GM21390 (cell line): ENCODE measurements at regions not wholly inside any gene's neighbourhood (a gene's known extent, or its start where the extent isn't known, plus 50 kb on each side); places are given as distances from the start of the nearest gene placed in this dataset.

ENCODE experiments used
- ATAC-seq: cut with Tn5 transposase; IDR thresholded peaks from one replicate; pipeline ENCODE4 v1.9.1; 2021; ENCODE audit not compliant: unreplicated experiment

GRCh38 chr2:30310371-30310770 is 79.0 kb downstream of the LBH start:
- ATAC-seq = no peak

- peak; percentile 72 for ATAC-seq
Observed at GRCh38 chr2:30310955-30311354, 79.6 kb downstream of the LBH start.

GRCh38 chr2:30311711-30312110 is 80.4 kb downstream of the LBH start:
- no peak for ATAC-seq

GRCh38 chr2:30312916-30313315 is 81.6 kb downstream of the LBH start:
- ATAC-seq = no peak

- no peak for ATAC-seq
Observed at GRCh38 chr2:30314981-30315380, 83.6 kb downstream of the LBH start.

GRCh38 chr2:30315391-30316063 is 84.2 kb downstream of the LBH start:
- ATAC-seq = no peak

GRCh38 chr2:30316408-30316807 is 85.1 kb downstream of the LBH start:
- ATAC-seq = no peak

GRCh38 chr2:30318987-30319782 is 87.9 kb downstream of the LBH start:
- ATAC-seq = no peak

GRCh38 chr2:30321466-30321865 is 90.1 kb downstream of the LBH start:
- no peak for ATAC-seq

- ATAC-seq = no peak
Observed at GRCh38 chr2:30323499-30323898, 92.2 kb downstream of the LBH start.

- no peak for ATAC-seq
Observed at GRCh38 chr2:30324245-30324908, 93.0 kb downstream of the LBH start.

- no peak for ATAC-seq
Observed at GRCh38 chr2:30325600-30326328, 94.4 kb downstream of the LBH start.

- ATAC-seq = no peak
Observed at GRCh38 chr2:30326497-30326896, 95.2 kb downstream of the LBH start.

- no peak for ATAC-seq
Observed at GRCh38 chr2:30331038-30331437, 99.7 kb downstream of the LBH start.

GRCh38 chr2:30331869-30332268 is 100.5 kb downstream of the LBH start:
- ATAC-seq = no peak

- ATAC-seq = no peak
Observed at GRCh38 chr2:30332791-30333453, 101.6 kb downstream of the LBH start.

- ATAC-seq = no peak
Observed at GRCh38 chr2:30334762-30335363, 103.5 kb downstream of the LBH start.

- no peak for ATAC-seq
Observed at GRCh38 chr2:30336084-30336483, 104.8 kb downstream of the LBH start.

GRCh38 chr2:30336978-30337841 is 105.9 kb downstream of the LBH start:
- ATAC-seq = peak; percentile 87
